ENCODE measurements at regions not wholly inside any gene's neighbourhood (a gene's known extent, or its start where the extent isn't known, plus 50 kb on each side); places are given as distances from the start of the nearest gene placed in this dataset.

GRCh38 chr14:98292191-98292590 is 979.8 kb downstream of the BCL11B start:
- ATAC-seq (no peak), DNase-seq (ENCODE audit: low spot score) (no peak)
- no peak for TF ChIP-seq ATF1 (CRISPR knock-in tag; IDR thresholded peaks at IDR 0.05)
- H3K9me3 Mint-ChIP-seq = no peaks in the 10 kb centered on the region
- CTCF ChIA-PET = no interaction called here
- no peaks in the 10 kb centered on the region for H3K4me1 Mint-ChIP-seq
- no peaks in the 10 kb centered on the region for H3K27me3 Mint-ChIP-seq (ENCODE audit: low read depth)
- POLR2A ChIA-PET = no interaction called here
- no peak overlapping the region for H3K4me3 Mint-ChIP-seq
- H3K27ac Mint-ChIP-seq = no peak overlapping the region
- H3K36me3 Mint-ChIP-seq = no peaks in the 10 kb centered on the region

DNA sequence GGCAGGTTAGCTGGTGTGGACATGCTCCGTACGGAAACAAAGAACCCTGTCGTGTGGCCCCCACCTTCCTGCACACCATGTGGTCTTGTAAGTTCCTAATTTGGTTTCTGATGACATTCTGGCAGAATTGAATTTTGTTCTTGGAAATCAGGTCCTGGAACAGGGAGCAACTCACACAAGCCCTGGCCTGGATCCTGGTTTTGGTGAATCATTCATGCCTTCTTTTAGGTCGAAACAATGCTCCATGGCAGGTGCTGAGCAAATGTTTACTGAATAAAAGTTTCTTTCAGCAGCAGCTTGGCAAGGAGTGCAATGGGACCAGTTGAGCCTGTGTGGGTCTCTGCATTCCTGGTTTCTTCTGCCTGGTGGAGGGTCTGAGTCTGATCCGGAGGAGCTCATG is 978.4 kb downstream of the BCL11B start:
- TF ChIP-seq ELF4 (CRISPR knock-in tag; IDR thresholded peaks at IDR 0.05; ENCODE audit: low read depth) (no peak), TCF7 (CRISPR knock-in tag; IDR thresholded peaks at IDR 0.05; ENCODE audit: low read depth) (no peak), CREM (CRISPR knock-in tag; IDR thresholded peaks at IDR 0.05) (no peak), USF2 (CRISPR knock-in tag; IDR thresholded peaks at IDR 0.05) (no peak), RORB (CRISPR knock-in tag; IDR thresholded peaks at IDR 0.05) (no peak), ATF2 (CRISPR knock-in tag; IDR thresholded peaks at IDR 0.05; ENCODE audit: borderline replicate concordance, low read depth) (no peak), SOX15 (CRISPR knock-in tag; IDR thresholded peaks at IDR 0.05) (no peak), ZSCAN18 (CRISPR knock-in tag; IDR thresholded peaks at IDR 0.05) (no peak), ESRRA (CRISPR knock-in tag; IDR thresholded peaks at IDR 0.05; ENCODE audit: borderline replicate concordance) (no peak), JAZF1 (CRISPR knock-in tag; IDR thresholded peaks at IDR 0.05) (no peak), STAT6 (CRISPR knock-in tag; conservative IDR thresholded peaks at IDR 0.05; ENCODE audit: low read depth) (no peak), FOXP1 (CRISPR knock-in tag; IDR thresholded peaks at IDR 0.05; ENCODE audit: borderline replicate concordance) (no peak)
- TF ChIP-seq, protein P1, sequence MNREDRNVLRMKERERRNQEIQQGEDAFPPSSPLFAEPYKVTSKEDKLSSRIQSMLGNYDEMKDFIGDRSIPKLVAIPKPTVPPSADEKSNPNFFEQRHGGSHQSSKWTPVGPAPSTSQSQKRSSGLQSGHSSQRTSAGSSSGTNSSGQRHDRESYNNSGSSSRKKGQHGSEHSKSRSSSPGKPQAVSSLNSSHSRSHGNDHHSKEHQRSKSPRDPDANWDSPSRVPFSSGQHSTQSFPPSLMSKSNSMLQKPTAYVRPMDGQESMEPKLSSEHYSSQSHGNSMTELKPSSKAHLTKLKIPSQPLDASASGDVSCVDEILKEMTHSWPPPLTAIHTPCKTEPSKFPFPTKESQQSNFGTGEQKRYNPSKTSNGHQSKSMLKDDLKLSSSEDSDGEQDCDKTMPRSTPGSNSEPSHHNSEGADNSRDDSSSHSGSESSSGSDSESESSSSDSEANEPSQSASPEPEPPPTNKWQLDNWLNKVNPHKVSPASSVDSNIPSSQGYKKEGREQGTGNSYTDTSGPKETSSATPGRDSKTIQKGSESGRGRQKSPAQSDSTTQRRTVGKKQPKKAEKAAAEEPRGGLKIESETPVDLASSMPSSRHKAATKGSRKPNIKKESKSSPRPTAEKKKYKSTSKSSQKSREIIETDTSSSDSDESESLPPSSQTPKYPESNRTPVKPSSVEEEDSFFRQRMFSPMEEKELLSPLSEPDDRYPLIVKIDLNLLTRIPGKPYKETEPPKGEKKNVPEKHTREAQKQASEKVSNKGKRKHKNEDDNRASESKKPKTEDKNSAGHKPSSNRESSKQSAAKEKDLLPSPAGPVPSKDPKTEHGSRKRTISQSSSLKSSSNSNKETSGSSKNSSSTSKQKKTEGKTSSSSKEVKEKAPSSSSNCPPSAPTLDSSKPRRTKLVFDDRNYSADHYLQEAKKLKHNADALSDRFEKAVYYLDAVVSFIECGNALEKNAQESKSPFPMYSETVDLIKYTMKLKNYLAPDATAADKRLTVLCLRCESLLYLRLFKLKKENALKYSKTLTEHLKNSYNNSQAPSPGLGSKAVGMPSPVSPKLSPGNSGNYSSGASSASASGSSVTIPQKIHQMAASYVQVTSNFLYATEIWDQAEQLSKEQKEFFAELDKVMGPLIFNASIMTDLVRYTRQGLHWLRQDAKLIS (CRISPR knock-in tag; IDR thresholded peaks at IDR 0.05; ENCODE audit: borderline replicate concordance) = no peak
- TF ChIP-seq, protein P2, sequence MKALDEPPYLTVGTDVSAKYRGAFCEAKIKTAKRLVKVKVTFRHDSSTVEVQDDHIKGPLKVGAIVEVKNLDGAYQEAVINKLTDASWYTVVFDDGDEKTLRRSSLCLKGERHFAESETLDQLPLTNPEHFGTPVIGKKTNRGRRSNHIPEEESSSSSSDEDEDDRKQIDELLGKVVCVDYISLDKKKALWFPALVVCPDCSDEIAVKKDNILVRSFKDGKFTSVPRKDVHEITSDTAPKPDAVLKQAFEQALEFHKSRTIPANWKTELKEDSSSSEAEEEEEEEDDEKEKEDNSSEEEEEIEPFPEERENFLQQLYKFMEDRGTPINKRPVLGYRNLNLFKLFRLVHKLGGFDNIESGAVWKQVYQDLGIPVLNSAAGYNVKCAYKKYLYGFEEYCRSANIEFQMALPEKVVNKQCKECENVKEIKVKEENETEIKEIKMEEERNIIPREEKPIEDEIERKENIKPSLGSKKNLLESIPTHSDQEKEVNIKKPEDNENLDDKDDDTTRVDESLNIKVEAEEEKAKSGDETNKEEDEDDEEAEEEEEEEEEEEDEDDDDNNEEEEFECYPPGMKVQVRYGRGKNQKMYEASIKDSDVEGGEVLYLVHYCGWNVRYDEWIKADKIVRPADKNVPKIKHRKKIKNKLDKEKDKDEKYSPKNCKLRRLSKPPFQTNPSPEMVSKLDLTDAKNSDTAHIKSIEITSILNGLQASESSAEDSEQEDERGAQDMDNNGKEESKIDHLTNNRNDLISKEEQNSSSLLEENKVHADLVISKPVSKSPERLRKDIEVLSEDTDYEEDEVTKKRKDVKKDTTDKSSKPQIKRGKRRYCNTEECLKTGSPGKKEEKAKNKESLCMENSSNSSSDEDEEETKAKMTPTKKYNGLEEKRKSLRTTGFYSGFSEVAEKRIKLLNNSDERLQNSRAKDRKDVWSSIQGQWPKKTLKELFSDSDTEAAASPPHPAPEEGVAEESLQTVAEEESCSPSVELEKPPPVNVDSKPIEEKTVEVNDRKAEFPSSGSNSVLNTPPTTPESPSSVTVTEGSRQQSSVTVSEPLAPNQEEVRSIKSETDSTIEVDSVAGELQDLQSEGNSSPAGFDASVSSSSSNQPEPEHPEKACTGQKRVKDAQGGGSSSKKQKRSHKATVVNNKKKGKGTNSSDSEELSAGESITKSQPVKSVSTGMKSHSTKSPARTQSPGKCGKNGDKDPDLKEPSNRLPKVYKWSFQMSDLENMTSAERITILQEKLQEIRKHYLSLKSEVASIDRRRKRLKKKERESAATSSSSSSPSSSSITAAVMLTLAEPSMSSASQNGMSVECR (CRISPR knock-in tag; IDR thresholded peaks at IDR 0.05; ENCODE audit: borderline replicate concordance) = no peak
- Mint-ChIP-seq H3K27me3 (ENCODE audit: low read depth) (no peaks in the 10 kb centered on the region), H3K4me3 (no peak overlapping the region), H3K4me1 (no peaks in the 10 kb centered on the region), H3K27ac (no peak overlapping the region), H3K36me3 (no peaks in the 10 kb centered on the region), H3K9me3 (peaks cover 6% of the 10 kb centered on the region; the same call in 1 of the 2 replicates)
- no peak for ATAC-seq
- no peak for DNase-seq (ENCODE audit: low spot score)
- CTCF ChIA-PET = no interaction called here
- POLR2A ChIA-PET = no interaction called here

Data from WTC11 (cell line).